ENCODE measurements at regions not wholly inside any gene's neighbourhood (a gene's known extent, or its start where the extent isn't known, plus 50 kb on each side); places are given as distances from the start of the nearest gene placed in this dataset.
"Not testable (repeated sequence)": the region's sequence is repeated elsewhere in the genome, so short reads cannot be mapped to it uniquely, and the experiment has no call there.

- no peak for DNase-seq (ENCODE audit: low read depth in 2 of 2)
These were observed 52.7 kb upstream of the CRIM1 start for GRCh38 chr2:36302911-36303310.

- no peak for DNase-seq (ENCODE audit: low read depth in 2 of 2)
These were observed 53.7 kb upstream of the CRIM1 start for GRCh38 chr2:36301843-36302242.

- DNase-seq (ENCODE audit: low read depth in 2 of 2): no peak
These were observed 54.9 kb upstream of the CRIM1 start for GRCh38 chr2:36300697-36301096.

- no peak for DNase-seq (ENCODE audit: low read depth in 2 of 2)
These were observed 58.8 kb upstream of the CRIM1 start for GRCh38 chr2:36296798-36297197.

GRCh38 chr2:36294316-36294721 is 61.3 kb upstream of the CRIM1 start:
- DNase-seq (ENCODE audit: low read depth in 2 of 2): peak in 1 of 2 donors; percentile 11

- no peak for DNase-seq (ENCODE audit: low read depth in 2 of 2)
These were observed 65.2 kb upstream of the CRIM1 start for GRCh38 chr2:36290306-36290856.

- DNase-seq (ENCODE audit: low read depth in 2 of 2): no peak
These were observed 65.8 kb upstream of the CRIM1 start for GRCh38 chr2:36289731-36290130.

GRCh38 chr2:36287363-36288275 is 68.0 kb upstream of the CRIM1 start:
- DNase-seq (ENCODE audit: low read depth in 2 of 2): peak; percentile 7

GRCh38 chr2:36279506-36279905 is 76.1 kb upstream of the CRIM1 start:
- not testable (repeated sequence) for DNase-seq (ENCODE audit: low read depth in 2 of 2)

- DNase-seq (ENCODE audit: low read depth in 2 of 2): no peak
These were observed 77.6 kb upstream of the CRIM1 start for GRCh38 chr2:36277881-36278523.

GRCh38 chr2:36277146-36277808 is 78.3 kb upstream of the CRIM1 start:
- peak in 1 of 2 donors; percentile 36 for DNase-seq (ENCODE audit: low read depth in 2 of 2)

GRCh38 chr2:36271266-36271665 is 84.3 kb upstream of the CRIM1 start:
- DNase-seq (ENCODE audit: low read depth in 2 of 2): no peak

- DNase-seq (ENCODE audit: low read depth in 2 of 2): no peak
These were observed 84.8 kb upstream of the CRIM1 start for GRCh38 chr2:36270758-36271157.

- no peak for DNase-seq (ENCODE audit: low read depth in 2 of 2)
These were observed 88.4 kb upstream of the CRIM1 start for GRCh38 chr2:36267194-36267593.

GRCh38 chr2:36266536-36267121 is 88.9 kb upstream of the CRIM1 start:
- no peak for DNase-seq (ENCODE audit: low read depth in 2 of 2)

GRCh38 chr2:36262581-36262980 is 93.0 kb upstream of the CRIM1 start:
- DNase-seq (ENCODE audit: low read depth in 2 of 2): no peak

- DNase-seq (ENCODE audit: low read depth in 2 of 2): no peak
These were observed 99.7 kb upstream of the CRIM1 start for GRCh38 chr2:36255863-36256262.

- no peak for DNase-seq (ENCODE audit: low read depth in 2 of 2)
These were observed 102.5 kb upstream of the CRIM1 start for GRCh38 chr2:36253086-36253485.

- no peak for DNase-seq (ENCODE audit: low read depth in 2 of 2)
These were observed 109.1 kb upstream of the CRIM1 start for GRCh38 chr2:36246320-36246990.

GRCh38 chr2:36245651-36246050 is 109.9 kb upstream of the CRIM1 start:
- DNase-seq (ENCODE audit: low read depth in 2 of 2): no peak

GRCh38 chr2:36238106-36238505 is 117.5 kb upstream of the CRIM1 start:
- no peak for DNase-seq (ENCODE audit: low read depth in 2 of 2)

Measured in stimulated activated CD4-positive, alpha-beta T cell treated with anti-CD3 and anti-CD28 coated beads, Interleukin-4, amount 100 ng/mL, for 48 hours (primary cell).